H1 (cell line): ENCODE measurements at regions not wholly inside any gene's neighbourhood (a gene's known extent, or its start where the extent isn't known, plus 50 kb on each side); places are given as distances from the start of the nearest gene placed in this dataset.

Experiments
- CTCF ChIA-PET: fragments of 300-600 bp; sonication (Branson Sonifier 250); formaldehyde crosslinking; loops from one replicate; lab custom pipeline; 2021; ENCODE audit not compliant: partially characterized antibody; lab: Charles Lee
- POLR2A ChIA-PET: fragments of 300-600 bp; sonication (Branson Sonifier 250); formaldehyde crosslinking; loops from one replicate; lab custom pipeline; 2021; ENCODE audit warnings: inconsistent platforms; ENCODE audit not compliant: partially characterized antibody; lab: Charles Lee
- DNase-seq, 2 experiments: peaks; one replicate each; pipeline versions ENCODE4 v3.0.0 to v3.0.0-alpha.2; 2010 to 2022; ENCODE audit warnings: low spot score in 2 of 2, low read depth in 1 of 2, mixed read lengths in 1 of 2
- FAIRE-seq: peaks from 2 replicates; lab custom pipeline; 2011; peaks lifted over from hg19 to GRCh38; lab: Jason Lieb, UNC
- H2AFZ ChIP-seq: 2 replicates; pipeline ENCODE4 v1.8.1; 2012; ENCODE audit warnings: low read length, inconsistent platforms
- H2AK5ac ChIP-seq: 2 replicates; pipeline ENCODE4 v1.6.1; 2013; ENCODE audit warnings: low read depth, low read length
- H2BK120ac ChIP-seq: replicated peaks from 2 replicates; pipeline ENCODE3; 2013; ENCODE audit warnings: low read depth, low read length, inconsistent platforms
- H2BK12ac ChIP-seq: 2 replicates; pipeline ENCODE4 v1.6.1; 2013; ENCODE audit warnings: low read depth, low read length
- H2BK15ac ChIP-seq: 2 replicates; pipeline ENCODE4 v1.6.1; 2013; ENCODE audit warnings: low read length
- H2BK20ac ChIP-seq: 2 replicates; pipeline ENCODE4 v1.6.1; 2013; ENCODE audit warnings: low read length
- H2BK5ac ChIP-seq: 2 replicates; pipeline ENCODE4 v1.6.1; 2013; ENCODE audit warnings: low read depth, low read length
- H3K14ac ChIP-seq: 2 replicates; pipeline ENCODE4 v1.6.1; 2013; ENCODE audit warnings: inconsistent platforms; ENCODE audit not compliant: insufficient read length
- H3K18ac ChIP-seq: 2 replicates; pipeline ENCODE4 v1.6.1; 2013; ENCODE audit warnings: low read length; ENCODE audit errors: extremely low read depth
- H3K23ac ChIP-seq: 2 replicates; pipeline ENCODE4 v1.6.1; 2013; ENCODE audit warnings: inconsistent platforms; ENCODE audit not compliant: insufficient read length
- H3K23me2 ChIP-seq: 2 replicates; pipeline ENCODE4 v1.6.1; 2013; ENCODE audit warnings: low read depth, low read length
- H3K27ac ChIP-seq: 2 replicates; pipeline ENCODE4 v1.6.1; 2011; ENCODE audit warnings: low read depth, low read length, inconsistent platforms
- H3K27me3 ChIP-seq, 4 experiments: replicated peaks in 1 of 4; 1 replicate in 1 of 4; 2 replicates in 3 of 4; pipeline versions ENCODE4 v1.6.1 to v1.8.1; 2011 to 2013; ENCODE audit warnings: low read length in 3 of 4, mild to moderate bottlenecking in 3 of 4, inconsistent platforms in 2 of 4, mixed read lengths in 2 of 4, moderate library complexity in 1 of 4; ENCODE audit not compliant: control insufficient read depth in 3 of 4, insufficient read depth in 3 of 4; ENCODE audit errors: extremely low read depth in 1 of 4
- H3K36me3 ChIP-seq, 4 experiments: 2 replicates each; pipeline versions ENCODE4 v1.6.1 to v1.8.1; 2011 to 2013; ENCODE audit warnings: mild to moderate bottlenecking in 4 of 4, low read length in 3 of 4, moderate library complexity in 2 of 4, control low read depth in 1 of 4, inconsistent platforms in 1 of 4; ENCODE audit not compliant: insufficient read depth in 4 of 4, control insufficient read depth in 2 of 4
- H3K4ac ChIP-seq: replicated peaks from 2 replicates; pipeline ENCODE3; 2013; ENCODE audit warnings: low read length, low read depth, mixed read lengths, inconsistent platforms; ENCODE audit not compliant: insufficient read length
- H3K4me1 ChIP-seq, 4 experiments: replicated peaks in 1 of 4; 1 replicate in 1 of 4; 2 replicates in 3 of 4; pipeline versions ENCODE4 v1.6.1 to v1.8.1; 2011 to 2013; ENCODE audit warnings: low read length in 3 of 4, inconsistent platforms in 2 of 4, mixed read lengths in 1 of 4; ENCODE audit not compliant: insufficient read depth in 4 of 4, control insufficient read depth in 3 of 4
- H3K4me2 ChIP-seq, 2 experiments: 2 replicates each; pipeline versions ENCODE4 v1.6.1 to v1.8.1; 2011 to 2013; ENCODE audit warnings: low read depth in 2 of 2, low read length in 2 of 2, control low read depth in 1 of 2, inconsistent platforms in 1 of 2, mild to moderate bottlenecking in 1 of 2; ENCODE audit not compliant: insufficient read depth in 1 of 2
- H3K4me3 ChIP-seq, 4 experiments: fragments of 200-600, 300-600 bp in 1 of 4; sonication (generic), shearing (Covaris generic), sonication (Bioruptor Twin) in 1 of 4; 2 replicates each; pipeline versions ENCODE4 v1.5.1 to v1.8.1; 2011 to 2016; ENCODE audit warnings: low read length in 4 of 4, low read depth in 3 of 4, control low read depth in 2 of 4, inconsistent platforms in 2 of 4, mild to moderate bottlenecking in 2 of 4, mixed read lengths in 1 of 4, moderate library complexity in 1 of 4; ENCODE audit not compliant: insufficient read depth in 2 of 4; ENCODE audit errors: extremely low read depth in 1 of 4
- H3K56ac ChIP-seq: replicated peaks from 2 replicates; pipeline ENCODE3; 2013; ENCODE audit warnings: low read depth, mild to moderate bottlenecking, mixed read lengths, low read length, inconsistent platforms; ENCODE audit not compliant: insufficient read length
- H3K79me1 ChIP-seq: 2 replicates; pipeline ENCODE4 v1.6.1; 2013; ENCODE audit warnings: low read depth, low read length, control low read depth
- H3K79me2 ChIP-seq, 2 experiments: 2 replicates each; pipeline versions ENCODE4 v1.6.1 to v1.8.1; 2012 to 2013; ENCODE audit warnings: low read length in 2 of 2, mild to moderate bottlenecking in 2 of 2, inconsistent platforms in 1 of 2; ENCODE audit not compliant: insufficient read depth in 2 of 2, control insufficient read depth in 1 of 2
- H3K9ac ChIP-seq, 4 experiments: replicated peaks in 1 of 4; 1 replicate in 1 of 4; 2 replicates in 3 of 4; pipeline versions ENCODE4 v1.6.1 to v1.8.1; 2011 to 2013; ENCODE audit warnings: low read depth in 3 of 4, low read length in 3 of 4, control low read depth in 2 of 4, mild to moderate bottlenecking in 2 of 4, moderate library complexity in 2 of 4, inconsistent platforms in 1 of 4; ENCODE audit errors: extremely low read depth in 1 of 4
- H3K9me3 ChIP-seq, 2 experiments: 2 replicates each; pipeline versions ENCODE4 v1.6.1 to v1.8.1; 2012 to 2013; ENCODE audit warnings: mild to moderate bottlenecking in 2 of 2, moderate library complexity in 2 of 2, control low read depth in 1 of 2, inconsistent platforms in 1 of 2, low read depth in 1 of 2, low read length in 1 of 2, mixed read lengths in 1 of 2; ENCODE audit not compliant: insufficient read depth in 2 of 2
- H4K20me1 ChIP-seq, 2 experiments: replicated peaks in 1 of 2; 2 replicates each; pipeline versions ENCODE3 to v1.8.1; 2011 to 2013; ENCODE audit warnings: inconsistent platforms in 2 of 2, low read length in 2 of 2, mild to moderate bottlenecking in 1 of 2; ENCODE audit not compliant: insufficient read depth in 2 of 2, control insufficient read depth in 1 of 2
- H4K5ac ChIP-seq: 2 replicates; pipeline ENCODE4 v1.6.1; 2013; ENCODE audit warnings: low read length, low read depth, mixed read lengths, inconsistent platforms; ENCODE audit not compliant: insufficient read length
- H4K8ac ChIP-seq: 2 replicates; pipeline ENCODE4 v1.8.0; 2013; ENCODE audit warnings: mild to moderate bottlenecking, moderate library complexity, low read length, inconsistent platforms; ENCODE audit not compliant: insufficient read depth; ENCODE audit errors: extremely low read depth
- H4K91ac ChIP-seq: replicated peaks from 2 replicates; pipeline ENCODE3; 2013; ENCODE audit warnings: low read length, mixed read lengths, inconsistent platforms; ENCODE audit not compliant: insufficient read length
- RAD21 ChIP-seq, 2 experiments: IDR thresholded peaks in 1 of 2; conservative IDR thresholded peaks in 1 of 2; 2 replicates each; pipeline ENCODE4 v1.6.1; 2011; ENCODE audit warnings: low read depth in 2 of 2, low read length in 2 of 2, improper control_type of control experiment in 1 of 2, inconsistent platforms in 1 of 2, mild to moderate bottlenecking in 1 of 2, moderate library complexity in 1 of 2
- RBBP5 ChIP-seq: IDR thresholded peaks from 2 replicates; pipeline ENCODE4 v1.7.1; 2012; ENCODE audit warnings: low read depth, mild to moderate bottlenecking, inconsistent platforms, low read length, moderate library complexity, borderline replicate concordance
- WGBS, 2 experiments: shearing (Covaris generic) in 1 of 2; methylation state at CpG; one replicate each; pipeline versions ENCODE4 v1.1.6 to v1.1.7; 2013 to 2015; ENCODE audit warnings: low lambda C conversion rate in 2 of 2, mixed read lengths in 2 of 2, inconsistent platforms in 1 of 2, low coverage in 1 of 2, missing lambda C conversion rate in 1 of 2; ENCODE audit not compliant: insufficient replicate concordance in 2 of 2, insufficient coverage in 1 of 2, insufficient read length in 1 of 2; ENCODE audit errors: extremely low coverage in 1 of 2, missing lambda C conversion rate in 1 of 2; 5-methylcytosine and 5-hydroxymethylcytosine counted together
- TF ChIP-seq, protein P1 (sequence below), 3 experiments: IDR thresholded peaks; 1 replicate in 2 of 3; 2 replicates in 1 of 3; pipeline versions ENCODE4 v1.5.1 to v1.6.1; 2011; ENCODE audit warnings: low read length in 3 of 3, mild to moderate bottlenecking in 3 of 3, inconsistent platforms in 2 of 3, low read depth in 1 of 3, moderate library complexity in 1 of 3; ENCODE audit not compliant: insufficient read depth in 1 of 3; ENCODE audit errors: control extremely low read depth in 1 of 3

GRCh38 chr14:30129807-30130206, 202.2 kb upstream of the PRKD1 start:
- no peak overlapping the region for H3K4me3 ChIP-seq
- DNase-seq (peak in 1 of 2 experiments; percentile 43), FAIRE-seq (no peak)
- H3K36me3 ChIP-seq = no peaks in the 10 kb centered on the region
- no peak overlapping the region for H2BK20ac ChIP-seq
- no peak overlapping the region for H3K4me2 ChIP-seq
- no peak overlapping the region for H3K4ac ChIP-seq
- H3K56ac ChIP-seq = no peak overlapping the region
- H3K79me1 ChIP-seq = no peaks in the 10 kb centered on the region
- no peak overlapping the region for H2BK120ac ChIP-seq
- H3K14ac ChIP-seq = no peak overlapping the region
- H3K27ac ChIP-seq = no peak overlapping the region
- no peak overlapping the region for H2BK12ac ChIP-seq
- POLR2A ChIA-PET = no interaction called here
- H4K20me1 ChIP-seq = no peaks in the 10 kb centered on the region
- H4K91ac ChIP-seq = no peak overlapping the region
- CTCF ChIA-PET = interaction anchor here (0.5 to 1.3 kb wide), 5 partner anchors 9 to 595 kb away, joined by 3 to 5 read pairs (median 3); no protein-coding TSS in a partner anchor
- no peak overlapping the region for H2AK5ac ChIP-seq
- TF ChIP-seq RBBP5 (no peak), RAD21 (IDR thresholded peaks at IDR 0.05 in 1 of 2, conservative IDR thresholded peaks at IDR 0.05 in 1 of 2; ENCODE audit: low read depth in 2 of 2, low read length in 2 of 2) (no peak; a peak in 1 of 4 replicates)
- TF ChIP-seq, protein P1, sequence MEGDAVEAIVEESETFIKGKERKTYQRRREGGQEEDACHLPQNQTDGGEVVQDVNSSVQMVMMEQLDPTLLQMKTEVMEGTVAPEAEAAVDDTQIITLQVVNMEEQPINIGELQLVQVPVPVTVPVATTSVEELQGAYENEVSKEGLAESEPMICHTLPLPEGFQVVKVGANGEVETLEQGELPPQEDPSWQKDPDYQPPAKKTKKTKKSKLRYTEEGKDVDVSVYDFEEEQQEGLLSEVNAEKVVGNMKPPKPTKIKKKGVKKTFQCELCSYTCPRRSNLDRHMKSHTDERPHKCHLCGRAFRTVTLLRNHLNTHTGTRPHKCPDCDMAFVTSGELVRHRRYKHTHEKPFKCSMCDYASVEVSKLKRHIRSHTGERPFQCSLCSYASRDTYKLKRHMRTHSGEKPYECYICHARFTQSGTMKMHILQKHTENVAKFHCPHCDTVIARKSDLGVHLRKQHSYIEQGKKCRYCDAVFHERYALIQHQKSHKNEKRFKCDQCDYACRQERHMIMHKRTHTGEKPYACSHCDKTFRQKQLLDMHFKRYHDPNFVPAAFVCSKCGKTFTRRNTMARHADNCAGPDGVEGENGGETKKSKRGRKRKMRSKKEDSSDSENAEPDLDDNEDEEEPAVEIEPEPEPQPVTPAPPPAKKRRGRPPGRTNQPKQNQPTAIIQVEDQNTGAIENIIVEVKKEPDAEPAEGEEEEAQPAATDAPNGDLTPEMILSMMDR (IDR thresholded peaks at IDR 0.05; ENCODE audit: control extremely low read depth in 1 of 3, insufficient read depth in 1 of 3, low read depth in 1 of 3, low read length in 3 of 3) = peak in 1 of 3 experiments; percentile 6; a peak in 1 of 4 replicates
- no peaks in the 10 kb centered on the region for H3K9me3 ChIP-seq
- 72% methylated on average over 4 of the region's 4 CpGs; no CpG with 5 or more reads in 1 of the 2 experiments for WGBS, 2 experiments
- H2AFZ ChIP-seq = peak overlapping the region; percentile 67
- peaks cover 0 to 4% (median 0%) of the 10 kb centered on the region in 4 experiments; a peak in 1 of 7 replicates for H3K4me1 ChIP-seq
- H4K5ac ChIP-seq = no peak overlapping the region
- no peak overlapping the region for H3K23ac ChIP-seq
- H3K27me3 ChIP-seq = no peaks in the 10 kb centered on the region
- no peaks in the 10 kb centered on the region for H3K79me2 ChIP-seq
- no peaks in the 10 kb centered on the region for H3K23me2 ChIP-seq
- H3K9ac ChIP-seq = no peak overlapping the region
- no peak overlapping the region for H2BK15ac ChIP-seq
- H2BK5ac ChIP-seq = no peak overlapping the region
- no peak overlapping the region for H3K18ac ChIP-seq
- H4K8ac ChIP-seq = no peak overlapping the region
